Calu3 (cell line): ENCODE measurements at regions not wholly inside any gene's neighbourhood (a gene's known extent, or its start where the extent isn't known, plus 50 kb on each side); places are given as distances from the start of the nearest gene placed in this dataset.

Source experiments
- BruUV-seq: library from RNA; stranded (reverse); fragments of 400-500 nt; replicated peaks from 2 replicates; lab custom pipeline; 2021; lab: Mats Ljungman, UMichigan
- CTCF ChIA-PET: fragments of 300-600 bp; sonication (Branson Sonifier 250); formaldehyde crosslinking; loops from one replicate; lab custom pipeline; 2022; ENCODE audit warnings: antibody characterized with exemption; lab: Charles Lee
- DNase-seq: peaks from one replicate; pipeline ENCODE4 v3.0.0; 2022
- H3K27ac Mint-ChIP-seq: one replicate; pipeline ENCODE4 v1.8.0; 2022; ENCODE audit warnings: mixed read lengths; ENCODE audit not compliant: unreplicated experiment
- H3K27me3 Mint-ChIP-seq: one replicate; pipeline ENCODE4 v1.8.0; 2022; ENCODE audit warnings: mixed read lengths; ENCODE audit not compliant: unreplicated experiment
- H3K36me3 Mint-ChIP-seq: one replicate; pipeline ENCODE4 v1.8.0; 2022; ENCODE audit warnings: mild to moderate bottlenecking, moderate library complexity, mixed read lengths; ENCODE audit not compliant: insufficient read depth, unreplicated experiment
- H3K4me1 Mint-ChIP-seq: one replicate; pipeline ENCODE4 v1.8.0; 2022; ENCODE audit warnings: mild to moderate bottlenecking, low read depth, mixed read lengths; ENCODE audit not compliant: unreplicated experiment
- H3K4me3 Mint-ChIP-seq: one replicate; pipeline ENCODE4 v1.8.0; 2022; ENCODE audit warnings: mild to moderate bottlenecking, low read depth, moderate library complexity, mixed read lengths; ENCODE audit not compliant: unreplicated experiment
- H3K9me3 Mint-ChIP-seq: one replicate; pipeline ENCODE4 v1.8.0; 2022; ENCODE audit warnings: low read depth, mixed read lengths; ENCODE audit not compliant: unreplicated experiment
- CTCF ChIP-seq: fragments of 200-600 bp; IDR thresholded peaks from one replicate; pipeline ENCODE4 v1.8.0; 2022; ENCODE audit warnings: antibody characterized with exemption; ENCODE audit not compliant: unreplicated experiment
- intact Hi-C: fragments of 100-400 bp; cut with micrococcal nuclease; formaldehyde crosslinking; loops from one replicate; pipeline ENCODE4 v1.10.0; 2022; ENCODE audit not compliant: unreplicated experiment

- no peaks in the 10 kb centered on the region for H3K9me3 Mint-ChIP-seq
- CTCF ChIA-PET = no interaction called here
- peaks cover 22% of the 10 kb centered on the region for H3K27me3 Mint-ChIP-seq
- no peak for DNase-seq
- BruUV-seq = no TSS peak
- intact Hi-C loops = no loop called here
- no peak for TF ChIP-seq CTCF
- no peak overlapping the region for H3K4me3 Mint-ChIP-seq
- H3K27ac Mint-ChIP-seq = no peak overlapping the region
- H3K36me3 Mint-ChIP-seq = no peaks in the 10 kb centered on the region
- H3K4me1 Mint-ChIP-seq = no peaks in the 10 kb centered on the region
These were observed 324.1 kb downstream of the LPIN1 start for GRCh38 chr2:12070581-12070980.

- no peak overlapping the region for H3K27ac Mint-ChIP-seq
- no peak for TF ChIP-seq CTCF
- H3K4me1 Mint-ChIP-seq = no peaks in the 10 kb centered on the region
- no peak overlapping the region for H3K4me3 Mint-ChIP-seq
- intact Hi-C loops = no loop called here
- no peak for DNase-seq
- H3K36me3 Mint-ChIP-seq = no peaks in the 10 kb centered on the region
- no peaks in the 10 kb centered on the region for H3K9me3 Mint-ChIP-seq
- CTCF ChIA-PET = no interaction called here
- BruUV-seq = no TSS peak
- peaks cover 22% of the 10 kb centered on the region for H3K27me3 Mint-ChIP-seq
These were observed 324.9 kb downstream of the LPIN1 start for GRCh38 chr2:12071318-12071717.

- no peak for DNase-seq
- CTCF ChIA-PET = interaction anchor here (1.1 kb wide), 1 partner anchor 13 kb away, joined by 3 read pairs; no protein-coding TSS in a partner anchor
- peaks cover 42% of the 10 kb centered on the region for H3K27me3 Mint-ChIP-seq
- H3K4me1 Mint-ChIP-seq = no peaks in the 10 kb centered on the region
- intact Hi-C loops = no loop called here
- no peak overlapping the region for H3K4me3 Mint-ChIP-seq
- no peaks in the 10 kb centered on the region for H3K9me3 Mint-ChIP-seq
- no TSS peak for BruUV-seq
- TF ChIP-seq CTCF = no peak
- H3K27ac Mint-ChIP-seq = no peak overlapping the region
- no peaks in the 10 kb centered on the region for H3K36me3 Mint-ChIP-seq
These were observed 326.9 kb downstream of the LPIN1 start for GRCh38 chr2:12073217-12073852.

- intact Hi-C loops = no loop called here
- DNase-seq = no peak
- no peak for TF ChIP-seq CTCF
- no peak overlapping the region for H3K4me3 Mint-ChIP-seq
- no TSS peak for BruUV-seq
- H3K27ac Mint-ChIP-seq = no peak overlapping the region
- no peaks in the 10 kb centered on the region for H3K4me1 Mint-ChIP-seq
- H3K27me3 Mint-ChIP-seq = peaks cover 49% of the 10 kb centered on the region
- H3K36me3 Mint-ChIP-seq = no peaks in the 10 kb centered on the region
- no peaks in the 10 kb centered on the region for H3K9me3 Mint-ChIP-seq
- CTCF ChIA-PET = interaction anchor here (1.1 kb wide), 1 partner anchor 14 kb away, joined by 3 read pairs; no protein-coding TSS in a partner anchor
These were observed 327.9 kb downstream of the LPIN1 start for GRCh38 chr2:12074126-12074844.
